T-helper 22 cell (primary cell): ENCODE measurements at regions not wholly inside any gene's neighbourhood (a gene's known extent, or its start where the extent isn't known, plus 50 kb on each side); places are given as distances from the start of the nearest gene placed in this dataset.
"Not testable (repeated sequence)": the region's sequence is repeated elsewhere in the genome, so short reads cannot be mapped to it uniquely, and the experiment has no call there.

Experiments
- DNase-seq: peaks from one replicate; pipeline ENCODE4 v3.0.0-alpha.2; 2020; ENCODE audit warnings: low read depth

GRCh38 chr19:28314756-28315155 is 898.2 kb downstream of the UQCRFS1 start:
- DNase-seq = no peak

GRCh38 chr19:28314287-28314686 is 898.7 kb downstream of the UQCRFS1 start:
- DNase-seq = no peak

GRCh38 chr19:28313633-28314032 is 899.3 kb downstream of the UQCRFS1 start:
- DNase-seq = no peak

GRCh38 chr19:28312269-28312668 is 900.7 kb downstream of the UQCRFS1 start:
- no peak for DNase-seq

- not testable (repeated sequence) for DNase-seq
These were observed 902.1 kb downstream of the UQCRFS1 start for GRCh38 chr19:28310829-28311228.

- no peak for DNase-seq
These were observed 903.9 kb downstream of the UQCRFS1 start for GRCh38 chr19:28309070-28309469.

GRCh38 chr19:28307963-28308362 is 905.0 kb downstream of the UQCRFS1 start:
- no peak for DNase-seq

- DNase-seq = no peak
These were observed 905.5 kb downstream of the UQCRFS1 start for GRCh38 chr19:28307487-28307886.

- no peak for DNase-seq
These were observed 907.4 kb downstream of the UQCRFS1 start for GRCh38 chr19:28305513-28305912.

GRCh38 chr19:28303502-28303901 is 909.4 kb downstream of the UQCRFS1 start:
- DNase-seq = no peak

GRCh38 chr19:28301961-28302360 is 911.0 kb downstream of the UQCRFS1 start:
- DNase-seq = no peak

- DNase-seq = no peak
These were observed 911.5 kb downstream of the UQCRFS1 start for GRCh38 chr19:28301463-28301862.

- no peak for DNase-seq
These were observed 913.3 kb downstream of the UQCRFS1 start for GRCh38 chr19:28299649-28300048.

GRCh38 chr19:28297586-28298157 is 915.3 kb downstream of the UQCRFS1 start:
- no peak for DNase-seq

GRCh38 chr19:28297036-28297435 is 915.9 kb downstream of the UQCRFS1 start:
- no peak for DNase-seq

GRCh38 chr19:28296506-28296905 is 916.4 kb downstream of the UQCRFS1 start:
- no peak for DNase-seq

GRCh38 chr19:28294975-28295374 is 918.0 kb downstream of the UQCRFS1 start:
- not testable (repeated sequence) for DNase-seq

- DNase-seq = no peak
These were observed 918.6 kb downstream of the UQCRFS1 start for GRCh38 chr19:28294395-28294794.

GRCh38 chr19:28293685-28294084 is 919.3 kb downstream of the UQCRFS1 start:
- no peak for DNase-seq

GRCh38 chr19:28292822-28293500 is 920.0 kb downstream of the UQCRFS1 start:
- DNase-seq = no peak

- DNase-seq = no peak
These were observed 921.1 kb downstream of the UQCRFS1 start for GRCh38 chr19:28291874-28292273.

GRCh38 chr19:28290963-28291657 is 921.8 kb downstream of the UQCRFS1 start:
- DNase-seq = no peak

- no peak for DNase-seq
These were observed 923.5 kb downstream of the UQCRFS1 start for GRCh38 chr19:28289295-28290063.
